ENCODE measurements at regions not wholly inside any gene's neighbourhood (a gene's known extent, or its start where the extent isn't known, plus 50 kb on each side); places are given as distances from the start of the nearest gene placed in this dataset.

DNA sequence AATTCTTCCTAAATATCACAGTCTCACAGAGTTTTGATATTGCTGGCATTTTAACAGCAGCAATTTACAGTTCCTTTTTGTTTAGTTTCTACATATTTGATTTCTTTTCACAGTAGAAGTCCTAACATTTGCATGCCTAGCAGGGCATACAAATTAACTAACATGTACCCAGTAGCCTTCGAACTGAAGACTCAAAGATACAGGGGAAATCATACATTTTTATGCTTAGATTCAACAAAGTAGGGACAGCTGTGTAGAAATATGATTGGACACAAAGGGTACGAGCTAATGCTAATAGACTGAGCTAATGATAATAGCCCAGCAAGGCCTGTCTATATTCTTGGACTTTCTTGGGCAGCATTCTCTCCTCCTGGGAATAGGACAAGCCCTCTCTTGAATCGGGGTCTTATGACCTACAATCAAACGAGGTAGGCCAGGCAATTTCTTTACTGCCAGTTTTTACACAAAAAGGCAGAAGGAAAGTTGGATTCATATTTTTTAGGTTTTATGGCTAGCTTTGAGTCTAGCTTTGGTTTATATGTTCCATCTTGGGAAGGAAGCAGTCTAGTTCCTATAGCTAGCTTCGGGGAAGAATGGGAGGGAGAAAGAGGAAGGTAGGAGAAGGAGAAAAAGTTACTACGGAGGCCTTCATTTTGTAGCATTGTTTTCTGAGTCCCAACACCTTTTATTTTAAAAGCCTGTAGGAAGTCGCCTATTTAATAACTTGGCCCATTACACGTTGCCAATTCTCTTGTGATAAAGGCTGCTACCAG is 115.8 kb downstream of the HFE start:
- Histone ChIP-seq H3K36me3 (replicated peaks in 1 of 2; ENCODE audit: control insufficient read depth in 1 of 2, insufficient read depth in 2 of 2, low read length in 1 of 2) (no peaks in the 10 kb centered on the region), H2AFZ (ENCODE audit: low read depth) (peak overlapping the region; percentile 67; the same call in 1 of the 2 replicates), H3K9me3 (no peaks in the 10 kb centered on the region), H3K4me1 (ENCODE audit: control insufficient read depth in 1 of 2, insufficient read depth in 2 of 2, low read depth in 1 of 2, low read length in 1 of 2) (peaks cover 4 to 13% of the 10 kb centered on the region in 2 experiments; a peak in 3 of 4 replicates), H3K79me2 (ENCODE audit: insufficient read depth) (peaks cover 9% of the 10 kb centered on the region), H3K9ac (peak overlapping the region; percentile 94; the same call in 1 of the 2 replicates), H3K4me2 (peak overlapping the region; percentile 78; the same call in 1 of the 2 replicates), H3K9me2 (no peaks in the 10 kb centered on the region), H3K27ac (ENCODE audit: low read depth in 2 of 2, low read length in 1 of 2) (peak overlapping the region; percentile 97 to 99), H3K27me3 (ENCODE audit: insufficient read depth) (no peaks in the 10 kb centered on the region), H3K4me3 (ENCODE audit: low read depth in 2 of 2, low read length in 1 of 2) (peak overlapping the region in 1 of 2 experiments; percentile 95; a peak in 2 of 4 replicates), H4K20me1 (ENCODE audit: insufficient read depth) (peaks cover 5% of the 10 kb centered on the region; the same call in 1 of the 2 replicates), H3F3A (replicated peaks; ENCODE audit: insufficient read depth) (peaks cover 51% of the 10 kb centered on the region)
- ChIA-PET POLR2A (interaction anchor here (1.0 to 6.3 kb wide), 9 partner anchors 13 to 182 kb away, joined by 3 to 211 read pairs (median 10); a partner anchor contains a TSS), CTCF (interaction anchor here (0.9 to 1.5 kb wide), 2 partner anchors 13 to 160 kb away, joined by 3 read pairs; a partner anchor contains a TSS)
- DNase-seq, result no peak
- TF ChIP-seq ELF1 (IDR thresholded peaks at IDR 0.05) (no peak), CHD2 (IDR thresholded peaks at IDR 0.05; ENCODE audit: low read length, partially characterized antibody) (no peak), TCF12 (IDR thresholded peaks at IDR 0.05) (no peak), POLR2AphosphoS5 (IDR thresholded peaks at IDR 0.05; ENCODE audit: low read depth, low read length) (no peak), EP300 (IDR thresholded peaks at IDR 0.05; ENCODE audit: borderline replicate concordance in 1 of 2, low read depth in 1 of 2, low read length in 1 of 2) (no peak), FOSL2 (IDR thresholded peaks at IDR 0.05; ENCODE audit: borderline replicate concordance, low read depth) (no peak), RCOR1 (IDR thresholded peaks at IDR 0.05; ENCODE audit: low read length) (no peak), FOXM1 (IDR thresholded peaks at IDR 0.05; ENCODE audit: low read depth) (no peak), SMC3 (IDR thresholded peaks at IDR 0.05; ENCODE audit: low read depth, low read length) (no peak), TAF1 (IDR thresholded peaks at IDR 0.05; ENCODE audit: borderline replicate concordance, low read depth, low read length) (no peak), GABPA (IDR thresholded peaks at IDR 0.05; ENCODE audit: low read depth) (no peak), NFIC (IDR thresholded peaks at IDR 0.05; ENCODE audit: borderline replicate concordance) (no peak), RAD21 (IDR thresholded peaks at IDR 0.05; ENCODE audit: low read length) (no peak)
- TF ChIP-seq, protein P1, sequence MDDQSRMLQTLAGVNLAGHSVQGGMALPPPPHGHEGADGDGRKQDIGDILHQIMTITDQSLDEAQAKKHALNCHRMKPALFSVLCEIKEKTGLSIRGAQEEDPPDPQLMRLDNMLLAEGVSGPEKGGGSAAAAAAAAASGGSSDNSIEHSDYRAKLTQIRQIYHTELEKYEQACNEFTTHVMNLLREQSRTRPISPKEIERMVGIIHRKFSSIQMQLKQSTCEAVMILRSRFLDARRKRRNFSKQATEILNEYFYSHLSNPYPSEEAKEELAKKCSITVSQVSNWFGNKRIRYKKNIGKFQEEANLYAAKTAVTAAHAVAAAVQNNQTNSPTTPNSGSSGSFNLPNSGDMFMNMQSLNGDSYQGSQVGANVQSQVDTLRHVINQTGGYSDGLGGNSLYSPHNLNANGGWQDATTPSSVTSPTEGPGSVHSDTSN (IDR thresholded peaks at IDR 0.05), result no peak
- TF ChIP-seq, protein P2, sequence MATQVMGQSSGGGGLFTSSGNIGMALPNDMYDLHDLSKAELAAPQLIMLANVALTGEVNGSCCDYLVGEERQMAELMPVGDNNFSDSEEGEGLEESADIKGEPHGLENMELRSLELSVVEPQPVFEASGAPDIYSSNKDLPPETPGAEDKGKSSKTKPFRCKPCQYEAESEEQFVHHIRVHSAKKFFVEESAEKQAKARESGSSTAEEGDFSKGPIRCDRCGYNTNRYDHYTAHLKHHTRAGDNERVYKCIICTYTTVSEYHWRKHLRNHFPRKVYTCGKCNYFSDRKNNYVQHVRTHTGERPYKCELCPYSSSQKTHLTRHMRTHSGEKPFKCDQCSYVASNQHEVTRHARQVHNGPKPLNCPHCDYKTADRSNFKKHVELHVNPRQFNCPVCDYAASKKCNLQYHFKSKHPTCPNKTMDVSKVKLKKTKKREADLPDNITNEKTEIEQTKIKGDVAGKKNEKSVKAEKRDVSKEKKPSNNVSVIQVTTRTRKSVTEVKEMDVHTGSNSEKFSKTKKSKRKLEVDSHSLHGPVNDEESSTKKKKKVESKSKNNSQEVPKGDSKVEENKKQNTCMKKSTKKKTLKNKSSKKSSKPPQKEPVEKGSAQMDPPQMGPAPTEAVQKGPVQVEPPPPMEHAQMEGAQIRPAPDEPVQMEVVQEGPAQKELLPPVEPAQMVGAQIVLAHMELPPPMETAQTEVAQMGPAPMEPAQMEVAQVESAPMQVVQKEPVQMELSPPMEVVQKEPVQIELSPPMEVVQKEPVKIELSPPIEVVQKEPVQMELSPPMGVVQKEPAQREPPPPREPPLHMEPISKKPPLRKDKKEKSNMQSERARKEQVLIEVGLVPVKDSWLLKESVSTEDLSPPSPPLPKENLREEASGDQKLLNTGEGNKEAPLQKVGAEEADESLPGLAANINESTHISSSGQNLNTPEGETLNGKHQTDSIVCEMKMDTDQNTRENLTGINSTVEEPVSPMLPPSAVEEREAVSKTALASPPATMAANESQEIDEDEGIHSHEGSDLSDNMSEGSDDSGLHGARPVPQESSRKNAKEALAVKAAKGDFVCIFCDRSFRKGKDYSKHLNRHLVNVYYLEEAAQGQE (IDR thresholded peaks at IDR 0.05; ENCODE audit: low read depth, low read length), result no peak
- TF ChIP-seq, protein P3, sequence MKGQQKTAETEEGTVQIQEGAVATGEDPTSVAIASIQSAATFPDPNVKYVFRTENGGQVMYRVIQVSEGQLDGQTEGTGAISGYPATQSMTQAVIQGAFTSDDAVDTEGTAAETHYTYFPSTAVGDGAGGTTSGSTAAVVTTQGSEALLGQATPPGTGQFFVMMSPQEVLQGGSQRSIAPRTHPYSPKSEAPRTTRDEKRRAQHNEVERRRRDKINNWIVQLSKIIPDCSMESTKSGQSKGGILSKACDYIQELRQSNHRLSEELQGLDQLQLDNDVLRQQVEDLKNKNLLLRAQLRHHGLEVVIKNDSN (IDR thresholded peaks at IDR 0.05; ENCODE audit: borderline replicate concordance, low read depth), result no peak
- TF ChIP-seq, protein P4, sequence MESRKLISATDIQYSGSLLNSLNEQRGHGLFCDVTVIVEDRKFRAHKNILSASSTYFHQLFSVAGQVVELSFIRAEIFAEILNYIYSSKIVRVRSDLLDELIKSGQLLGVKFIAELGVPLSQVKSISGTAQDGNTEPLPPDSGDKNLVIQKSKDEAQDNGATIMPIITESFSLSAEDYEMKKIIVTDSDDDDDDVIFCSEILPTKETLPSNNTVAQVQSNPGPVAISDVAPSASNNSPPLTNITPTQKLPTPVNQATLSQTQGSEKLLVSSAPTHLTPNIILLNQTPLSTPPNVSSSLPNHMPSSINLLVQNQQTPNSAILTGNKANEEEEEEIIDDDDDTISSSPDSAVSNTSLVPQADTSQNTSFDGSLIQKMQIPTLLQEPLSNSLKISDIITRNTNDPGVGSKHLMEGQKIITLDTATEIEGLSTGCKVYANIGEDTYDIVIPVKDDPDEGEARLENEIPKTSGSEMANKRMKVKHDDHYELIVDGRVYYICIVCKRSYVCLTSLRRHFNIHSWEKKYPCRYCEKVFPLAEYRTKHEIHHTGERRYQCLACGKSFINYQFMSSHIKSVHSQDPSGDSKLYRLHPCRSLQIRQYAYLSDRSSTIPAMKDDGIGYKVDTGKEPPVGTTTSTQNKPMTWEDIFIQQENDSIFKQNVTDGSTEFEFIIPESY (IDR thresholded peaks at IDR 0.05; ENCODE audit: borderline replicate concordance, low read depth), result no peak
- TF ChIP-seq, protein P5, sequence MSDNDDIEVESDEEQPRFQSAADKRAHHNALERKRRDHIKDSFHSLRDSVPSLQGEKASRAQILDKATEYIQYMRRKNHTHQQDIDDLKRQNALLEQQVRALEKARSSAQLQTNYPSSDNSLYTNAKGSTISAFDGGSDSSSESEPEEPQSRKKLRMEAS (IDR thresholded peaks at IDR 0.05; ENCODE audit: low read depth), result no peak
- WGBS (ENCODE audit: low lambda C conversion rate), result 29% methylated on average over 8 of the region's 8 CpGs

Measured in SK-N-SH (cell line).